PC-9 (cell line): ENCODE measurements at regions not wholly inside any gene's neighbourhood (a gene's known extent, or its start where the extent isn't known, plus 50 kb on each side); places are given as distances from the start of the nearest gene placed in this dataset.

Source experiments
- CTCF ChIP-seq: fragments of 200-600 bp; sonication (generic); conservative IDR thresholded peaks from 2 replicates; pipeline ENCODE4 v1.6.1; 2017; ENCODE audit warnings: mixed run types, antibody characterized with exemption, mild to moderate bottlenecking, moderate library complexity
- EZH2 ChIP-seq: fragments of 200-600 bp; sonication (generic); IDR thresholded peaks from 2 replicates; pipeline ENCODE4 v1.8.0; 2017; ENCODE audit warnings: antibody characterized with exemption, low read depth

GRCh38 chr6:10262505-10262904 is 152.4 kb downstream of the TFAP2A start:
- TF ChIP-seq CTCF (no peak), EZH2 (no peak)
